Hypothalamus (tissue), 51 donors: ENCODE measurements at regions not wholly inside any gene's neighbourhood (a gene's known extent, or its start where the extent isn't known, plus 50 kb on each side); places are given as distances from the start of the nearest gene placed in this dataset.

Source experiments
- DNase-seq, 51 donors: peaks; one replicate each; lab custom pipeline; 2025; lab: John Stamatoyannopoulos, UW

- DNase-seq = no peak
Measured at GRCh38 chr1:219292341-219292740, 118.7 kb downstream of the LYPLAL1 start.

DNA sequence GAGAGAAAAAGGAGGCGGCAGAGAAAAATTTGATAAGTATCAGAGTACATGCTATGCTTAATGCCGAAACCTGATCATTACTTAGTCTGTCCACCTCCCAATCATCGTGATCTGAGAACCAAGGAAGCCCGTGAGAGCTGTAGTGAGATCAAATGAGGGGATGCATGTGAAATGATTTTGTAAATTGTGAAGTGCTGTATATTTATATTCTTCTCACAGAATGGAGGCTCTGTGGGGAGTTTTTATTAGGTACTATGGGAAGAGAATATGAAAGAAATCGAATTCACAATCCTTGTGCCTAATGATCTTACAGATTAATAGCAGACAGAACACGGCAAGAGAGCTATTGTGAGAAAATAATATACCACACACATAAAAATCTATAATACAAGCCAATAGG is 115.5 kb downstream of the LYPLAL1 start:
- DNase-seq = no peak

GRCh38 chr1:219283541-219283940 is 109.9 kb downstream of the LYPLAL1 start:
- DNase-seq = no peak

- no peak for DNase-seq
Measured at GRCh38 chr1:219281831-219282230, 108.2 kb downstream of the LYPLAL1 start.

GRCh38 chr1:219279017-219279770 is 105.5 kb downstream of the LYPLAL1 start:
- no peak for DNase-seq

- DNase-seq = no peak
Measured at GRCh38 chr1:219278288-219278687, 104.6 kb downstream of the LYPLAL1 start.

GRCh38 chr1:219277304-219278105 is 103.8 kb downstream of the LYPLAL1 start:
- DNase-seq = no peak

GRCh38 chr1:219276049-219276738 is 102.5 kb downstream of the LYPLAL1 start:
- no peak for DNase-seq

GRCh38 chr1:219273088-219273686 is 99.5 kb downstream of the LYPLAL1 start:
- DNase-seq = no peak

- no peak for DNase-seq
Measured at GRCh38 chr1:219271818-219272535, 98.3 kb downstream of the LYPLAL1 start.

DNA sequence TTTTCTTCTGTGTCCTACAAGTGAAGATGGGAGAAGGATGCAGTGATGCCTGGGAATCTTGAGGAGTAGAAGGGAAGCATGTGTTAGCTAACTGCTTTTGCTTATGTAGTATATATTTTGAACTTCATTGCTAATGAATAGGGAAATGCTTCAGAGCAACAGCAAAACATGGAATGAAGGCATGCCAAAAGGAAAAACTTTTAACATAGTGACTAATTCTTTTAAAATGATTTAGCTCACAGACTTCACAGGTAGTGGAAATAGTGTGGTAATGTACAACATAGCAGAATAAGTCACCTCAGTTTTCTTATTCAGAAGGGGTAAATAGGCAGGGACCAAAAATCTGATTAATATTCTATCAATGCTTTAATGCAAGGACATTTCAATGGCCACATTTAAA is 95.5 kb downstream of the LYPLAL1 start:
- no peak for DNase-seq

GRCh38 chr1:219266524-219266923 is 92.8 kb downstream of the LYPLAL1 start:
- no peak for DNase-seq

DNA sequence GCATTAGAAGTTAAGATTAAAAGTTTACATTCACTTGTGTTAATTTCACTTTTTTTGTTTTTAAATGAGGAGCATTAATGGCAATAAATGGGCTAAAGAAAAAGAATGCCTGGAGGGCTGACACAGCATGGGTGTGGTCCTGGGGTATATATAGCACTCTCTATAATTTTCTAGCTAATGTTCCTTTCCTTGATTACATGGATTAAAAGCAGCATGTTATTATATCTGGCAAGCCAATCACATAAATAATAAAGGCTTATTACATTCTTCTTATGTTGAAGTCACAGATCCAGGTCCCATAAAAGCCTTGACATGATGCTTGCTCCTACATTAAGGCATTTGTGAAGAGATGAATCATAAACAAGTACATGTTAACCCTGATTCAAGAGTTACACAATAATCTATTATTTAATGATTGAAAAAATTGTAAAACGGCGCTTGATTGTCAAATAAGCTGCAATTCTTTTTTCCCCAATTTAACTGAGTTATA is 91.4 kb downstream of the LYPLAL1 start:
- DNase-seq = no peak

DNA sequence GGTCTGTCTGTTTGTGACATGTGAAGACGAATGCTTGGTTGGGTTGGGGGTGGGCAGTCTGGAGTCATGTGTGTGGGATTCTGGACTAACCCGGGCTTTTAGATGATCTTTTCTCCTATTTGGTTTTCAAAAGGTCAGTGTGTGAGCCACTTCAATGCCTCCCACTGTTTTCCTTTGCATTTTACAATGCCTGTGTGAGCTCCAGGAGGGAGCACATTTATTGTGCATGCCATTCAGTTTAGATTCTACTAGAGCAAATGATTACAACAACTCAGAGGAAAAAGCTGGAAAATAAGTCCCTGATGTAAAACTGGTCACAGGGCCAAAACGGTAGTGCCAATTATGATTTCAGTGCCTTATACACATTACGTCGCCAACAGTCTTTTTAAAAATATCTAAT is 90.9 kb downstream of the LYPLAL1 start:
- DNase-seq = no peak
